ENCODE measurements at regions not wholly inside any gene's neighbourhood (a gene's known extent, or its start where the extent isn't known, plus 50 kb on each side); places are given as distances from the start of the nearest gene placed in this dataset.

DNA sequence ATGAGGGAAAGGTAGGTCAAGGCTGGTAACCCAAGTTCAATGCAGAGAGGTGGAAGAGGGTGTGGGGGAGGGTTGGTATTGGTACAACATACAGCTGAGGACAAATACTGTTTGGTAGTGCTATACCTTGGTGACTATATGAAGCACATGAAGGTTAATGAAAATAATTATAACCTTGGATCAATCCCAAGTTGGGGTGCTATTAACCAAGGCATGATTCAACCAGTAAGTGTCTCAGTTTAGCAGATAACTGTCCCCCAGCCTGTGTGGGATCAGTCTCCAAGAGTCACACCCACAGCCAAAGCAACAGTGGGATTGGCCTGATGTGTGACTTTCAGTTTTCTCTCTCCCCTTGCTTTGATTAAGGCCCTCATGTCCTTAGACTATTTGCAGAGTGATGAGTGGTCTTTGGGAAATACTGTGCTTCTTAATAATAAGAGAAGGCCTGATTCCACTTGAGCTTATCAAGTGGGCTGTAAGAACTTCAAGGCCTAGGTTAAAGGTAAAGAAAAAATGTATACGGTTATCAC lies 80.8 kb downstream of the EOMES start:
- TF ChIP-seq CTCF (IDR thresholded peaks at IDR 0.05; ENCODE audit: low read length) (no peak), EZH2 (optimal IDR thresholded peaks at IDR 0.05; ENCODE audit: low read depth, low read length) (no peak)

Measured in MM.1S (cell line).